Activated T-cell treated with anti-CD3 and anti-CD28 coated beads, Interleukin-2, amount 50 U/mL, for 24 hours (primary cell): ENCODE measurements at regions not wholly inside any gene's neighbourhood (a gene's known extent, or its start where the extent isn't known, plus 50 kb on each side); places are given as distances from the start of the nearest gene placed in this dataset.

Source experiments
- DNase-seq: peaks from one replicate; pipeline ENCODE4 v3.0.0-alpha.2; 2020
- H3K27ac Mint-ChIP-seq: 2 replicates; pipeline ENCODE4 v1.8.0; 2020; ENCODE audit warnings: mild to moderate bottlenecking, mixed read lengths
- H3K27me3 Mint-ChIP-seq: 2 replicates; pipeline ENCODE4 v1.8.0; 2020; ENCODE audit warnings: mixed read lengths
- H3K36me3 Mint-ChIP-seq: 2 replicates; pipeline ENCODE4 v1.8.0; 2020; ENCODE audit warnings: low read depth, mixed read lengths
- H3K4me1 Mint-ChIP-seq: 2 replicates; pipeline ENCODE4 v1.8.0; 2020; ENCODE audit warnings: low read depth, mixed read lengths
- H3K4me3 Mint-ChIP-seq: 2 replicates; pipeline ENCODE4 v1.8.0; 2020; ENCODE audit warnings: mild to moderate bottlenecking, moderate library complexity, mixed read lengths
- H3K9me3 Mint-ChIP-seq: 2 replicates; pipeline ENCODE4 v1.8.0; 2020; ENCODE audit warnings: mixed read lengths

DNA sequence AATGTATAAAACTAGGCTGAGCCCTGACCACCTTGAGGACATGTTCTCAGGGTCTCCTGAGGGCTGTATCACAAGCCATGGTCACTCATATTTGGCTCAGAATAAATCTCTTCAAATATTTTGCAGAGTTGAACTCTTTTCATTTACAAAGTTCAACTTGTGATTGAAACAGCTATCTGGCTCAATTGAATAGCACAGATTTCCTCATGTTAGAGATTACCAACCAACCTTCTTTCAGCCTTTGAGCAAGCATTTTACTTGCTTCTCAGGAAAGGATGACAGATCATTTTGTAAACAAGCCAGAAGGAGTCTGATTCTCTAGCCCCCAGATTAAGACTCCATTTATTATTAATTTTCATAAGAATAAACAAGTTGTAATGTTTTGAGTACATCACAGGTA lies 111.0 kb upstream of the DOK5 start:
- Mint-ChIP-seq H3K4me3 (no peak overlapping the region), H3K9me3 (no peaks in the 10 kb centered on the region), H3K27me3 (peaks cover 12% of the 10 kb centered on the region), H3K4me1 (peaks cover 5% of the 10 kb centered on the region), H3K36me3 (no peaks in the 10 kb centered on the region), H3K27ac (no peak overlapping the region)
- DNase-seq: no peak

DNA sequence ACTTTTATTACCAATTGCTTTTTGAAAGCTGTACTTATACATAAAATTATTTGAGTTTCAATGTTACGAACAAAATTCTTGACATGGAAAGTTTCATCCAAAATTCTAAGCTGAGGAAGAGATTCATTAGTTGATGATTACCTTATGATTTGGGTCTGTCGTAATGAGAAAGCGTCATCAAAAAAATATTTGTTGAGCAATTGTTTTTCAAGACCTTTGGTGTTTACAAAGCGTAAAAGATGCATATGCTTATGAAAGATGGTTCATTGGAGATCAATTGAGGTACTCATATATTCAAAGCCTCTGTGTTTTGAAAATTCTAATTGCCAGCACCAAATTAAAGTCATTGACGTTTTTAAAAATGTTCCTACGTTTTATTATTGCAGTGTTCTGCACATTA lies 110.5 kb upstream of the DOK5 start:
- H3K4me3 Mint-ChIP-seq: no peak overlapping the region
- peaks cover 12% of the 10 kb centered on the region for H3K27me3 Mint-ChIP-seq
- H3K9me3 Mint-ChIP-seq: no peaks in the 10 kb centered on the region
- H3K27ac Mint-ChIP-seq: no peak overlapping the region
- peaks cover 5% of the 10 kb centered on the region for H3K4me1 Mint-ChIP-seq
- DNase-seq: no peak
- no peaks in the 10 kb centered on the region for H3K36me3 Mint-ChIP-seq

DNA sequence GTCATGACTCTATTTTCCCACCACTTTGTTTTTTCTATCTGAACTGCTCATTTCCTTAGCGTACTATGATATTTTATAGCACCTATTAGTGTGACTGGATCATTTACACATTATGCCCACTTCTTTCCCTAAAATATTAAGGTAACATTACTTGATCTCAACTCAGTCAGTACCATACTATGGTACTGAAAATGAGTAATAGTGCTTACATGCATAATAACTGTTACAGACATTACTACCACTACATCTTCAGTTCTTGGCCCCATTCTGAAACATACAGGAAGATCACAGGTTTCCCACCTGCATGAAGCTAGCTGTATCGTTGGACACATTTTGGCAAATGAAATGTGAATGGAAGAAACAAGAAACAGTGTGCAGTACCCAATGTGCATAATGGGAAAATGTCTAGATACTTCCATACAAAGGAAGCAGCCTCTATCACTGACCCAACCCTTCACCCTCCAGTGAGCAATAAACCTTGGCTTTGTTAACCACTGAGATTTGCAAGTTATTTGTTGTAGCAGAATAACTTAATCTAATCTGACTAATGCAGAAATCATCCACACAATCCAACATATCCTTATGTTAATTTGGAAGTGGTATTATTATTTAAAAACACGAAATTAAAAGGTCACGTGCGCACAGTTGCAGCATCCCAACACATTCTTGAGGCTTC lies 108.6 kb upstream of the DOK5 start:
- no peaks in the 10 kb centered on the region for H3K9me3 Mint-ChIP-seq
- no peak overlapping the region for H3K27ac Mint-ChIP-seq
- H3K27me3 Mint-ChIP-seq: peaks cover 12% of the 10 kb centered on the region
- peaks cover 5% of the 10 kb centered on the region for H3K4me1 Mint-ChIP-seq
- H3K36me3 Mint-ChIP-seq: no peaks in the 10 kb centered on the region
- DNase-seq: no peak
- H3K4me3 Mint-ChIP-seq: no peak overlapping the region

GRCh38 chr20:54368570-54368969 lies 106.8 kb upstream of the DOK5 start:
- DNase-seq: no peak
- Mint-ChIP-seq H3K4me3 (no peak overlapping the region), H3K36me3 (no peaks in the 10 kb centered on the region), H3K4me1 (peaks cover 5% of the 10 kb centered on the region), H3K9me3 (no peaks in the 10 kb centered on the region), H3K27me3 (peaks cover 12% of the 10 kb centered on the region), H3K27ac (no peak overlapping the region)

GRCh38 chr20:54372313-54372712 lies 103.1 kb upstream of the DOK5 start:
- Mint-ChIP-seq H3K36me3 (no peaks in the 10 kb centered on the region), H3K4me3 (no peak overlapping the region), H3K27ac (no peak overlapping the region), H3K4me1 (no peaks in the 10 kb centered on the region), H3K9me3 (no peaks in the 10 kb centered on the region), H3K27me3 (peaks cover 3% of the 10 kb centered on the region)
- no peak for DNase-seq

GRCh38 chr20:54377992-54378773 lies 97.2 kb upstream of the DOK5 start:
- Mint-ChIP-seq H3K4me1 (no peaks in the 10 kb centered on the region), H3K27me3 (peaks cover 31% of the 10 kb centered on the region), H3K27ac (no peak overlapping the region), H3K4me3 (no peak overlapping the region), H3K36me3 (no peaks in the 10 kb centered on the region), H3K9me3 (no peaks in the 10 kb centered on the region)
- no peak for DNase-seq

DNA sequence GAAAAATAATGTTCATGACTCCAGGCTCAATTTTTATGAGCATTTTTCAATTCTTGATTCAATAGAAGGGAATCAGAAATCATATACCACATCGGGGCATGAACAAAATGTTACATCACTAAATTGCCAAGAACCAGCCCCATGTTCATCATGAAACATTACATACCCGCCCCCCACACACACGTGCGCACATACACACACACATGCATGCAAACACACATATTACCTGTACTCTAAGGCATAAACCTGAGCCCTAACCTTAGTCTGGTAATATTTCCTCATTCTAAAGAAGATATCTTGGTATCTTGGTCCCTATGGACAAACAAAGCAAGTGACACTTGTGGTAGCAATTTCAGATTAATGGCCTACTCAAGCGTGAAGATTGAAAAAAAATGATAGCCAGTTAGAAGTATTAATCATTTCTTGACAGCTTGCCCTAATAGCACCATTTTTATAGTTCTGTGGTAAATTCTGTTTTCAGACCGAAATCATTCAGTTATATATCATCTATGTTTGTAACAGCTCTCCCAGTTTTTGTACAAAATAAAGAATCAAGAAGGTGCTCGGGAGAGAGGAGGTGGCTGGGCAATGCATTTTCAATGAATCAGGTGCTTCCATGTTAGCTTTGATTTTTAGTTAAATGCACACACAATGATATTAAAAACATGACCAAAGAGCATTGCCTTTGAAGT lies 95.4 kb upstream of the DOK5 start:
- H3K9me3 Mint-ChIP-seq: peaks cover 2% of the 10 kb centered on the region
- H3K27me3 Mint-ChIP-seq: peaks cover 43% of the 10 kb centered on the region

DNA sequence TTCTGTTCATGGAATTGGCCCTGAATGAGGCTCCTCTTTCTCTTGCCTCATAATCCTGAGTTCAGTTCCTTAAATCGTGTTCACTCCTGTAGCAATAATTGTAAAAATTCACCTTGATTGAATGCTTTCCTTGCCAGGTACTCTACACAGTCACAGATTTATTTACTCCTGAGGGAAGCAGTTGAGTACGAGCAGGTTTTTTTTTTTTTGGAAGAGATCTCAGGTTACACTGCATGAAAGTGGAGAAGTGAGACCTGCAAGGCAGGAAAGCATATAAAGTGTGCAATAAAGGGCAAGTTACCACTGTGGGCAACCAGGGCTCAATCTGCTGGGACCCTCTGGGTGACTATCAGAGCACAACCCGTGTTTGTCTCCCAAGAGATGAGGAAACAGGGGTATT lies 93.0 kb upstream of the DOK5 start:
- Mint-ChIP-seq H3K4me1 (no peaks in the 10 kb centered on the region), H3K4me3 (no peak overlapping the region), H3K27me3 (peaks cover 50% of the 10 kb centered on the region), H3K36me3 (no peaks in the 10 kb centered on the region), H3K27ac (no peak overlapping the region), H3K9me3 (peaks cover 2% of the 10 kb centered on the region)
- no peak for DNase-seq

More for the DNA sequence above, 95.4 kb upstream of the DOK5 start:
- H3K36me3 Mint-ChIP-seq: no peaks in the 10 kb centered on the region
- DNase-seq: no peak
- H3K4me3 Mint-ChIP-seq: no peak overlapping the region
- no peaks in the 10 kb centered on the region for H3K4me1 Mint-ChIP-seq
- H3K27ac Mint-ChIP-seq: no peak overlapping the region

DNA sequence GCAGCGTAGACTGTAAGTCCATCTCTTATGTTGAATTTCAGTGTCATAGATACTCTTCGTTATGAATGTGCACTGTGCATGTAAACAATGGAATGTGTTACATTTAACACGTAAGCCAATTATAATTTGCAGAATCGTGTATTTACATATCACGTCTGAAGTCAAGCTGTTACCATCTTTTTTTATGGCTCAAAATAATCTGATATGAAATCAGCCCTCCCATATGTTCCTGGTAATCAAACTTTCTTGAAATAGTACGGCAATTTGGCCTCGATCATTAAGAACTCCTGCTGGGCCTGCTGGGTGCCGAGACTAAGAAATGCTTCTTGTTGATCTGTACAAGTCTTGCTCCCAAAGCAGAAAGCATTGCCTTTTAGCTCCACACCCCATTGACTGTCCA lies 89.6 kb upstream of the DOK5 start:
- DNase-seq: no peak
- H3K9me3 Mint-ChIP-seq: peaks cover 2% of the 10 kb centered on the region
- no peak overlapping the region for H3K27ac Mint-ChIP-seq
- H3K4me1 Mint-ChIP-seq: no peaks in the 10 kb centered on the region
- peaks cover 49% of the 10 kb centered on the region for H3K27me3 Mint-ChIP-seq
- H3K36me3 Mint-ChIP-seq: no peaks in the 10 kb centered on the region
- H3K4me3 Mint-ChIP-seq: no peak overlapping the region

- Mint-ChIP-seq H3K27ac (no peak overlapping the region), H3K4me3 (no peak overlapping the region), H3K9me3 (no peaks in the 10 kb centered on the region), H3K36me3 (no peaks in the 10 kb centered on the region), H3K4me1 (no peaks in the 10 kb centered on the region), H3K27me3 (peaks cover 18% of the 10 kb centered on the region)
- DNase-seq: no peak
Measured at GRCh38 chr20:54389596-54390280, 85.7 kb upstream of the DOK5 start.

GRCh38 chr20:54397292-54398140 lies 77.9 kb upstream of the DOK5 start:
- no peak overlapping the region for H3K4me3 Mint-ChIP-seq
- DNase-seq: no peak
- H3K4me1 Mint-ChIP-seq: no peaks in the 10 kb centered on the region
- no peaks in the 10 kb centered on the region for H3K9me3 Mint-ChIP-seq
- peaks cover 19% of the 10 kb centered on the region for H3K27me3 Mint-ChIP-seq
- H3K27ac Mint-ChIP-seq: no peak overlapping the region
- no peaks in the 10 kb centered on the region for H3K36me3 Mint-ChIP-seq

- Mint-ChIP-seq H3K4me3 (no peak overlapping the region), H3K27me3 (peaks cover 19% of the 10 kb centered on the region), H3K9me3 (no peaks in the 10 kb centered on the region), H3K4me1 (no peaks in the 10 kb centered on the region), H3K27ac (no peak overlapping the region), H3K36me3 (no peaks in the 10 kb centered on the region)
- DNase-seq: no peak
Measured at GRCh38 chr20:54398814-54399213, 76.6 kb upstream of the DOK5 start.

DNA sequence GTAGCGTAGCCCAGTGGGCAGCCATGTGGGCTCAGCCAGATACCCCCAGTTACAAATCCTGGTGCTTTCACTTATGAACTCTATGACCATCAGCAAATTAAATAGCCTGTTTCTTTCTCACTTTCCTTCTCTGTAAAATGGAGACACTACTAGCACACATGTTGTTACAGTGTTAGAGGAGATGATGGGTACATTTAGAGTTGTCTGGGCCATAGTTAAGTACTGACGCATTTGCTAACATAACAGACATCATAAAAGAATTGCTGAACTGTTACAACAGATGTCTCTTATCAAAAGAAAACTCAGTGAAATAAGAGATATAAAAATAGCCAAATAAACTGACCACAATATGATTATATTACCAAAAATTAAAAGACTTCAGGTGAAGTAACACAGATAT lies 69.9 kb upstream of the DOK5 start:
- H3K9me3 Mint-ChIP-seq: no peaks in the 10 kb centered on the region
- peaks cover 12% of the 10 kb centered on the region for H3K27me3 Mint-ChIP-seq
- no peaks in the 10 kb centered on the region for H3K4me1 Mint-ChIP-seq
- H3K27ac Mint-ChIP-seq: no peak overlapping the region
- no peak for DNase-seq
- no peak overlapping the region for H3K4me3 Mint-ChIP-seq
- H3K36me3 Mint-ChIP-seq: no peaks in the 10 kb centered on the region

GRCh38 chr20:54407459-54407858 lies 67.9 kb upstream of the DOK5 start:
- no peaks in the 10 kb centered on the region for H3K36me3 Mint-ChIP-seq
- no peaks in the 10 kb centered on the region for H3K4me1 Mint-ChIP-seq
- H3K27ac Mint-ChIP-seq: no peak overlapping the region
- DNase-seq: no peak
- no peaks in the 10 kb centered on the region for H3K9me3 Mint-ChIP-seq
- H3K27me3 Mint-ChIP-seq: peaks cover 12% of the 10 kb centered on the region
- H3K4me3 Mint-ChIP-seq: no peak overlapping the region
